K562 (cell line): ENCODE measurements at regions not wholly inside any gene's neighbourhood (a gene's known extent, or its start where the extent isn't known, plus 50 kb on each side); places are given as distances from the start of the nearest gene placed in this dataset.

ENCODE experiments used
- ATAC-seq: fragments of 200-7000 bp; cut with Tn5 transposase; 3 replicates; pipeline ENCODE4 v1.9.1; 2020; ENCODE audit warnings: moderate library complexity
- BruUV-seq: library from RNA; stranded (reverse); fragments of 400-500 nt; replicated peaks from 2 replicates; lab custom pipeline; 2021; lab: Mats Ljungman, UMichigan
- CTCF ChIA-PET: fragments of 300-600 bp; formaldehyde crosslinking; extraction: SDS; loops from one replicate; lab custom pipeline; 2021; ENCODE audit warnings: low intra/inter-chr PET ratio; lab: Yijun Ruan, JAX
- POLR2A ChIA-PET: fragments of 300-600, 350-650 bp; sonication (Branson Sonifier 250); formaldehyde crosslinking; extraction: SDS; loops from one replicate; lab custom pipeline; 2021; ENCODE audit warnings: antibody characterized with exemption, inconsistent platforms; lab: Yijun Ruan, JAX
- DNase-seq, 4 experiments: peaks; one replicate each; pipeline versions ENCODE4 v3.0.0 to v3.0.0-alpha.2; 2011 to 2018; ENCODE audit warnings: low spot score in 3 of 4, mixed read lengths in 3 of 4; ENCODE audit errors: extremely low read depth in 1 of 4
- FAIRE-seq: peaks from 2 replicates; lab custom pipeline; 2011; peaks lifted over from hg19 to GRCh38; lab: Jason Lieb, UNC
- H2AFZ ChIP-seq: 2 replicates; pipeline ENCODE4 v1.6.0; 2011; ENCODE audit warnings: low read depth, low read length, control low read depth, inconsistent platforms
- H3K27ac ChIP-seq: fragments of 200-600 bp; 3 replicates; pipeline ENCODE4 v1.8.0; 2011; ENCODE audit warnings: low read depth, mild to moderate bottlenecking, control low read depth, inconsistent platforms, low read length, moderate library complexity, mixed read lengths; ENCODE audit errors: extremely low read depth
- H3K27me3 ChIP-seq, 2 experiments: fragments of 300-600 bp in 1 of 2; 2 replicates in 1 of 2; 3 replicates in 1 of 2; pipeline versions ENCODE4 v1.6.0 to v1.8.0; 2011; ENCODE audit warnings: inconsistent platforms in 2 of 2, low read length in 2 of 2, mild to moderate bottlenecking in 1 of 2, mixed read lengths in 1 of 2, moderate library complexity in 1 of 2; ENCODE audit not compliant: control insufficient read depth in 2 of 2, insufficient read depth in 2 of 2
- H3K36me3 ChIP-seq: fragments of 300-600 bp; 3 replicates; pipeline ENCODE4 v1.8.0; 2011; ENCODE audit warnings: mild to moderate bottlenecking, low read length, inconsistent platforms; ENCODE audit not compliant: control insufficient read depth, insufficient read depth
- H3K4me1 ChIP-seq, 2 experiments: fragments of 200-600 bp in 1 of 2; replicated peaks in 1 of 2; 2 replicates in 1 of 2; 3 replicates in 1 of 2; pipeline versions ENCODE4 v1.5.1 to v1.8.0; 2011; ENCODE audit warnings: inconsistent platforms in 2 of 2, low read length in 2 of 2, mild to moderate bottlenecking in 1 of 2, mixed read lengths in 1 of 2, moderate library complexity in 1 of 2; ENCODE audit not compliant: control insufficient read depth in 2 of 2, insufficient read depth in 2 of 2
- H3K4me2 ChIP-seq: 2 replicates; pipeline ENCODE4 v1.6.1; 2011; ENCODE audit warnings: low read length, control low read depth, inconsistent platforms, mixed read lengths; ENCODE audit not compliant: insufficient read depth
- H3K4me3 ChIP-seq: fragments of 200-600 bp; sonication (generic), shearing (Covaris generic); 2 replicates; pipeline ENCODE4 v1.5.1; 2016; ENCODE audit warnings: control low read depth, inconsistent platforms
- H3K79me2 ChIP-seq: fragments of 200-600 bp; 3 replicates; pipeline ENCODE4 v1.8.0; 2011; ENCODE audit warnings: low read length, inconsistent platforms; ENCODE audit not compliant: control insufficient read depth, insufficient read depth
- H3K9ac ChIP-seq, 2 experiments: 2 replicates each; pipeline versions ENCODE4 v1.6.0 to v1.6.1; 2011; ENCODE audit warnings: low read depth in 2 of 2, low read length in 2 of 2, control low read depth in 1 of 2, inconsistent platforms in 1 of 2, mild to moderate bottlenecking in 1 of 2, mixed read lengths in 1 of 2; ENCODE audit not compliant: insufficient read depth in 1 of 2
- H3K9me1 ChIP-seq: one replicate; pipeline ENCODE4 v1.6.0; 2011; ENCODE audit warnings: inconsistent platforms, mild to moderate bottlenecking, low read length, moderate library complexity; ENCODE audit not compliant: control insufficient read depth, insufficient read depth
- H3K9me3 ChIP-seq: replicated peaks from 2 replicates; pipeline ENCODE4 v1.5.1; 2011; ENCODE audit warnings: low read depth, low read length, inconsistent platforms; ENCODE audit not compliant: control insufficient read depth, insufficient read depth
- H4K20me1 ChIP-seq: replicated peaks from 2 replicates; pipeline ENCODE4 v1.6.1; 2011; ENCODE audit warnings: low read length, inconsistent platforms, mixed read lengths; ENCODE audit not compliant: control insufficient read depth, insufficient read depth
- IRF9 ChIP-seq: fragments of 450-650 bp; IDR thresholded peaks from 2 replicates; pipeline ENCODE4 v1.6.1; 2016; ENCODE audit warnings: missing biosample characterization, missing genetic modification characterization
- L3MBTL2 ChIP-seq: fragments of 450-650 bp; IDR thresholded peaks from 2 replicates; pipeline ENCODE4 v1.6.1; 2016; ENCODE audit warnings: mild to moderate bottlenecking, moderate library complexity
- MAZ ChIP-seq, 2 experiments: fragments of 450-650 bp in 1 of 2; sonication (generic) in 1 of 2; formaldehyde crosslinking; IDR thresholded peaks in 1 of 2; conservative IDR thresholded peaks in 1 of 2; 2 replicates each; pipeline versions ENCODE4 v1.4.0 to v1.5.0; 2020; ENCODE audit warnings: mild to moderate bottlenecking in 1 of 2, missing genetic modification reagents in 1 of 2
- MBD1 ChIP-seq: fragments of 250-450 bp; sonication (Bioruptor Pico); IDR thresholded peaks from 2 replicates; pipeline ENCODE4 v1.8.0; 2022; ENCODE audit warnings: inconsistent platforms
- MED1 ChIP-seq: sonication (generic); formaldehyde crosslinking; IDR thresholded peaks from 2 replicates; pipeline ENCODE4 v1.8.1; 2023; ENCODE audit warnings: missing genetic modification reagents, borderline replicate concordance
- MYC ChIP-seq, 2 experiments: fragments of 250-450 bp in 1 of 2; sonication (Bioruptor Pico) in 1 of 2; IDR thresholded peaks; 2 replicates each; pipeline versions ENCODE4 v1.5.1 to v1.6.1; 2012 to 2021; ENCODE audit warnings: low read depth in 2 of 2, borderline replicate concordance in 1 of 2, improper control_type of control experiment in 1 of 2, low read length in 1 of 2, mild to moderate bottlenecking in 1 of 2, moderate library complexity in 1 of 2
- ZNF395 ChIP-seq: fragments of 200-800 bp; sonication (Bioruptor generic); IDR thresholded peaks from 2 replicates; pipeline ENCODE4 v1.6.1; 2017; ENCODE audit warnings: missing genetic modification characterization, missing compliant biosample characterization
- ZNF507 ChIP-seq: conservative IDR thresholded peaks from 2 replicates; pipeline ENCODE4 v1.6.1; 2017; ENCODE audit warnings: missing genetic modification characterization, missing compliant biosample characterization
- WGBS: fragments of 100-300 bp; shearing (Covaris generic); methylation state at CpG from one replicate; pipeline ENCODE4 v1.1.6; 2016; ENCODE audit warnings: low coverage, mixed read lengths; ENCODE audit not compliant: insufficient coverage; ENCODE audit errors: missing lambda C conversion rate; 5-methylcytosine and 5-hydroxymethylcytosine counted together
- in situ Hi-C: fragments of 300-500 bp; cut with MboI; formaldehyde crosslinking; loops from 4 replicates; pipeline ENCODE4 v1.15.0; 2018; ENCODE audit warnings: inconsistent platforms, mixed read lengths
- intact Hi-C: fragments of 100-400 bp; cut with micrococcal nuclease; formaldehyde crosslinking; loops from 2 replicates; pipeline ENCODE4 v1.14.2; 2022

GRCh38 chr15:89393056-89393455 is 58.4 kb upstream of the POLG start:
- FAIRE-seq (no peak), DNase-seq (no peak), ATAC-seq (no peak)
- Histone ChIP-seq H3K9me3 (no peaks in the 10 kb centered on the region), H3K9ac (no peak overlapping the region), H3K4me2 (no peak overlapping the region), H3K4me1 (no peaks in the 10 kb centered on the region), H3K27ac (no peak overlapping the region), H2AFZ (no peak overlapping the region), H4K20me1 (no peaks in the 10 kb centered on the region; the same call in 1 of the 2 replicates), H3K9me1 (no peaks in the 10 kb centered on the region), H3K36me3 (no peaks in the 10 kb centered on the region), H3K4me3 (no peak overlapping the region), H3K27me3 (peaks cover 2 to 65% of the 10 kb centered on the region in 2 experiments; a peak in 3 of 5 replicates), H3K79me2 (no peaks in the 10 kb centered on the region)
- ChIA-PET POLR2A (interaction anchor here (0.6 to 1.6 kb wide), 4 partner anchors 11 to 972 kb away, joined by 3 to 4 read pairs (median 4); no protein-coding TSS in a partner anchor), CTCF (no interaction called here)
- 0% methylated on average over 5 of the region's 5 CpGs for WGBS
- TF ChIP-seq ZNF395 (CRISPR knock-in tag) = no peak
- no peak for TF ChIP-seq MED1 (CRISPR knock-in tag)
- in situ Hi-C loops = no loop called here
- intact Hi-C loops = no loop called here
- no TSS peak for BruUV-seq

- in situ Hi-C loops = no loop called here
- POLR2A ChIA-PET = interaction anchor here (0.5 to 1.1 kb wide), 5 partner anchors 10 to 81 kb away, joined by 3 to 6 read pairs (median 3); no protein-coding TSS in a partner anchor
- under 1% methylated on average over 12 of the region's 12 CpGs for WGBS
- Histone ChIP-seq H3K79me2 (no peaks in the 10 kb centered on the region), H3K4me2 (no peak overlapping the region), H3K9me3 (no peaks in the 10 kb centered on the region), H3K4me1 (no peaks in the 10 kb centered on the region), H2AFZ (no peak overlapping the region), H4K20me1 (no peaks in the 10 kb centered on the region; the same call in 1 of the 2 replicates), H3K36me3 (no peaks in the 10 kb centered on the region), H3K27ac (no peak overlapping the region), H3K9me1 (no peaks in the 10 kb centered on the region), H3K4me3 (no peak overlapping the region), H3K27me3 (peaks cover 5 to 76% of the 10 kb centered on the region in 2 experiments; a peak in 4 of 5 replicates), H3K9ac (no peak overlapping the region)
- ATAC-seq (no peak), DNase-seq (no peak), FAIRE-seq (no peak)
- BruUV-seq = no TSS peak
- CTCF ChIA-PET = no interaction called here
- intact Hi-C loops = no loop called here
- TF ChIP-seq MBD1 (CRISPR knock-in tag) = no peak
- no peak for TF ChIP-seq MED1 (CRISPR knock-in tag)
- no peak for TF ChIP-seq MYC (IDR thresholded peaks at IDR 0.05; ENCODE audit: low read depth, low read length)
- TF ChIP-seq MYC (CRISPR knock-in tag; IDR thresholded peaks at IDR 0.05; ENCODE audit: borderline replicate concordance, low read depth) = no peak
- no peak for TF ChIP-seq ZNF507 (tag)
- no peak for TF ChIP-seq MAZ (CRISPR knock-in tag; conservative IDR thresholded peaks at IDR 0.05 in 1 of 2, IDR thresholded peaks at IDR 0.05 in 1 of 2)
- TF ChIP-seq L3MBTL2 = no peak
- TF ChIP-seq IRF9 (tag) = no peak
Observed at GRCh38 chr15:89391685-89392257, 57.1 kb upstream of the POLG start.
